Cardiac muscle cell (in vitro differentiated cells and primary cell): ENCODE measurements at regions not wholly inside any gene's neighbourhood (a gene's known extent, or its start where the extent isn't known, plus 50 kb on each side); places are given as distances from the start of the nearest gene placed in this dataset.

Source experiments
- DNase-seq, 2 donors: peaks; one replicate each; pipeline versions ENCODE4 v3.0.0 to v3.0.0-alpha.2; 2010 to 2017; ENCODE audit warnings: low read depth in 1 of 2, low spot score in 1 of 2
- H3K27ac ChIP-seq: fragments of 200-600 bp; sonication (generic); 2 replicates; pipeline ENCODE4 v1.5.1; 2016
- H3K27me3 ChIP-seq: fragments of 200-600 bp; sonication (generic); 2 replicates; pipeline ENCODE4 v1.6.0; 2016; ENCODE audit warnings: control low read depth
- H3K36me3 ChIP-seq: fragments of 200-600 bp; sonication (generic); 2 replicates; pipeline ENCODE4 v1.5.1; 2016; ENCODE audit warnings: control low read depth
- H3K4me1 ChIP-seq: fragments of 200-600 bp; sonication (generic); 2 replicates; pipeline ENCODE4 v1.8.1; 2017; ENCODE audit warnings: low read depth, mild to moderate bottlenecking, mixed run types
- H3K4me3 ChIP-seq: fragments of 200-600 bp; sonication (generic); 2 replicates; pipeline ENCODE4 v1.5.1; 2016; ENCODE audit warnings: mild to moderate bottlenecking
- H3K9me3 ChIP-seq: fragments of 200-600 bp; sonication (generic); 2 replicates; pipeline ENCODE4 v1.5.1; 2017; ENCODE audit warnings: low read depth, mild to moderate bottlenecking, control low read depth
- TF ChIP-seq, protein P1 (sequence below): IDR thresholded peaks from 2 replicates; pipeline ENCODE4 v1.5.1; 2012; ENCODE audit warnings: low read depth, mild to moderate bottlenecking, low read length

DNA sequence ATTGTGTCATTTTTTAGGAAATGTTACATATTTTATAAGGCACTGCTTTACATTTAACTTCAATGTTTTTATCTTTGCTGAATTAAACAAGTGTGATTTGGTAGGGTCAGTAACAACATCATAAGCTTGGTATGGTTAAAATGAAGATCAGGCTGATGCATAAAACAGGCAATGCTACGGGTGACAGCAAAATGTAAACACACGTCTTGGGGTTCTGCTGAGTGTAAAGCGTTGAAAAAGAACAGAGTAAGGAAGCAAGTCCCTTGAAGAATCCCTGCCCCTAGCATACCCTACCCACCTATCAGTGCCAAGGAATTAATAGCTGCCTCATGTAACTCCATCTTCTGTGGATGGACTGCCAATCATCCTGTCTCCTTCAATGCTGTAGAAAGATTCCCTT, 157.0 kb downstream of the CBLL2 start:
- Histone ChIP-seq H3K4me3 (no peak overlapping the region), H3K27ac (no peak overlapping the region), H3K9me3 (no peaks in the 10 kb centered on the region), H3K36me3 (no peaks in the 10 kb centered on the region), H3K27me3 (no peaks in the 10 kb centered on the region), H3K4me1 (no peaks in the 10 kb centered on the region)
- no peak for DNase-seq
- TF ChIP-seq, protein P1, sequence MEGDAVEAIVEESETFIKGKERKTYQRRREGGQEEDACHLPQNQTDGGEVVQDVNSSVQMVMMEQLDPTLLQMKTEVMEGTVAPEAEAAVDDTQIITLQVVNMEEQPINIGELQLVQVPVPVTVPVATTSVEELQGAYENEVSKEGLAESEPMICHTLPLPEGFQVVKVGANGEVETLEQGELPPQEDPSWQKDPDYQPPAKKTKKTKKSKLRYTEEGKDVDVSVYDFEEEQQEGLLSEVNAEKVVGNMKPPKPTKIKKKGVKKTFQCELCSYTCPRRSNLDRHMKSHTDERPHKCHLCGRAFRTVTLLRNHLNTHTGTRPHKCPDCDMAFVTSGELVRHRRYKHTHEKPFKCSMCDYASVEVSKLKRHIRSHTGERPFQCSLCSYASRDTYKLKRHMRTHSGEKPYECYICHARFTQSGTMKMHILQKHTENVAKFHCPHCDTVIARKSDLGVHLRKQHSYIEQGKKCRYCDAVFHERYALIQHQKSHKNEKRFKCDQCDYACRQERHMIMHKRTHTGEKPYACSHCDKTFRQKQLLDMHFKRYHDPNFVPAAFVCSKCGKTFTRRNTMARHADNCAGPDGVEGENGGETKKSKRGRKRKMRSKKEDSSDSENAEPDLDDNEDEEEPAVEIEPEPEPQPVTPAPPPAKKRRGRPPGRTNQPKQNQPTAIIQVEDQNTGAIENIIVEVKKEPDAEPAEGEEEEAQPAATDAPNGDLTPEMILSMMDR: no peak

DNA sequence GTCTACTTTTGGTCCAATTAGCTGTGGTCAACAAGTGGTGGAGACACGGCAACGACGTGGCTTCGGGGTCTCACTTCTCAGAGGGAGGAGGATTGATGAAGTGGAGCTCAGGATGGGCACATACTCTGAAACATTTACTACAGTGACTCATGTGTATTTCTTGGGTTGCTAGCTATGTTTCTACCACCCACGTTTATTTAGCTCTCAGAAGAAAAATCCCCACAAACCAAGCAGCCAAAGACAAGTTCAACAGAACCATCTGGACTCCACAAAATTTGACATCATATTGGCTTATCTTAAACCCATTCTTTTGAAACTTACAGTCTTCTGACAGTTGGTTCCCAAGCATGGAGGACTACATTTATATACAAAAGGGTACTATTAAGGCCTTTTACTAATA, 158.0 kb downstream of the CBLL2 start:
- Histone ChIP-seq H3K4me1 (no peaks in the 10 kb centered on the region), H3K36me3 (no peaks in the 10 kb centered on the region), H3K9me3 (no peaks in the 10 kb centered on the region), H3K27ac (no peak overlapping the region), H3K4me3 (no peak overlapping the region), H3K27me3 (no peaks in the 10 kb centered on the region)
- TF ChIP-seq, protein P1: no peak
- DNase-seq: no peak

DNA sequence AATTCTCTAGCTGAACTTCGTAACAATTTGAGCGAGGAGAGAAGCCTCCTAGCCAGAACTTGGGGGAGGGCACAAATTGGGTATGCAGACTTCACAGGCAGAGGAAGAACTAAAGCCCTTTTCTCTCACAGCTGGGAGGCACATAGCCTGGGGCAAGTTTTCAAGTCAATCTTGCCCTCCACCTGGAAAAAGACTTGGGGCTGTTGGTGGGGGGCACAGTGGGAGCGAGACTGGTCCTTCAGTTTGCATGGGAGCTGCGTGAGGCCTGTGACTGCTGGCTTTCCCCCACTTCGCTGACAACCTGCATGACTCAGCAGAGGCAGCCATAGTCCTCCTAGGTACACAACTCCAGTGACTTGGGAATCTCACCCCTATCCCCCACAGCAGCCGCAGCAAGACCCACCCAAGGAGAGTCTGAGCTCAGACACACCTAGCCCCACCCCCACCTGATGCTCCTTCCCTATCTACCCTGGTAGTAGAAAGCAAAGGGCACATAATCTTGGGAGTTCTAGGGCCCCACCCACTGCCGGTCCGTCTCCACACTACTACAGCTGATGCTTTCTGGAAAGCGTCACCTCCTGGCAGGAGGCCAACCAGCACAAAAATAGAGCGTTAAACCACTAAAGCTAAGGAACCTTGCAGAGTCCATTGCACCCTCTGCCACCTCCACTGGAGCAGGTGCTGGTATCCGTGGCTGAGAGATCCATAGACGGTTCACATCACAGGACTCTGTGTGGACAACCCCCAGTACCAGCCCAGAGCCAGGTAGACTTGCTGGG, 160.8 kb downstream of the CBLL2 start:
- no peak overlapping the region for H3K27ac ChIP-seq
- no peaks in the 10 kb centered on the region for H3K27me3 ChIP-seq
- H3K4me1 ChIP-seq: no peaks in the 10 kb centered on the region
- H3K9me3 ChIP-seq: no peaks in the 10 kb centered on the region
- H3K4me3 ChIP-seq: no peak overlapping the region
- TF ChIP-seq, protein P1: no peak
- peak in 1 of 2 donors; percentile 35 for DNase-seq
- H3K36me3 ChIP-seq: no peaks in the 10 kb centered on the region

DNA sequence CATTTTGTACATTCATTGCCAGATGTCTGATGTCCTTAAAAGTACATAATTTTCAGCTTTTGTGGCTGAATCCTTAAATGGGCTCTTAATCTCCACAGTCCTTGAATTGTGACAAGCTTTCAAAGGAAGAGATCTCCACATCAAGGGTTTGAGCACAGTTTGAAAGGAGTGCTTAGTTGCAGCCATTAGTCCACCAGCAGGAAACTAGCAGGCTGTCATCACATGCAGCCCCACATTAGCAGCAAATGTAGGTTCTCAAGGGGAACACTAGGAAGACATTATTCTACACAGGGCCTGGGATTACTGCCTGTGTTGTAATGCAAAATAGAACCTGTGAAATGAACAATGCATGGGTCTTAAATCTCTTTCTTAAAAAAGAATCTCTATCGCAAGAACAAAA, 173.2 kb downstream of the CBLL2 start:
- TF ChIP-seq, protein P1: no peak
- Histone ChIP-seq H3K27me3 (no peaks in the 10 kb centered on the region), H3K4me3 (no peak overlapping the region), H3K27ac (no peak overlapping the region), H3K9me3 (no peaks in the 10 kb centered on the region), H3K36me3 (no peaks in the 10 kb centered on the region), H3K4me1 (no peaks in the 10 kb centered on the region)
- peak in 1 of 2 donors; percentile 47 for DNase-seq

DNA sequence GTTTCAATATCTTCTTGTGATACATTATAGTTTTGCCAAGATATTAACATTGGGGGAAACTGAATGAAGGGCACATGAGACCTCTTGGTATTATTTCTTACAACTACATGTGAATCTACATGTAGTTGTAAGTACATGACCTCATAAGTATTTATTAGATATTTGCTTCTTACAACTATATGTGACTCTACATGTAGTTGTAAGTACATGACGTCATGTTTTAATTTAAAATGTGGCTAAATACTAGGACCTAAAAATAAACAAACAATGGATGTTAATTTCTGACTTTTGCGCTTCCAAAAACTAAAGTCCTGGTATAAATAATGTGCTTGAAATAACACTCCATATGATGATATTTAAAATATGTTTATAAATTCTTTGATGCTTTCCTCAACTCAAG, 190.2 kb downstream of the CBLL2 start:
- DNase-seq: no peak
- no peak overlapping the region for H3K27ac ChIP-seq
- TF ChIP-seq, protein P1: no peak
- no peaks in the 10 kb centered on the region for H3K27me3 ChIP-seq
- no peak overlapping the region for H3K4me3 ChIP-seq
- H3K9me3 ChIP-seq: no peaks in the 10 kb centered on the region
- no peaks in the 10 kb centered on the region for H3K4me1 ChIP-seq
- H3K36me3 ChIP-seq: no peaks in the 10 kb centered on the region
